CD4-positive, alpha-beta T cell (primary cell): ENCODE measurements at regions not wholly inside any gene's neighbourhood (a gene's known extent, or its start where the extent isn't known, plus 50 kb on each side); places are given as distances from the start of the nearest gene placed in this dataset.

Source experiments
- ATAC-seq: fragments of 200-7000 bp; cut with Tn5 transposase; one replicate; pipeline ENCODE4 v1.10.0; 2022; ENCODE audit warnings: mild to moderate bottlenecking; ENCODE audit not compliant: poor library complexity
- CTCF ChIA-PET: fragments of 350-600 bp; sonication (Branson Sonifier 250); formaldehyde crosslinking; loops from one replicate; lab custom pipeline; 2021; ENCODE audit warnings: antibody characterized with exemption, inconsistent platforms; lab: Charles Lee
- POLR2A ChIA-PET: fragments of 350-600 bp; sonication (Branson Sonifier 250); formaldehyde crosslinking; loops from one replicate; lab custom pipeline; 2021; ENCODE audit warnings: antibody characterized with exemption, inconsistent platforms; lab: Charles Lee
- DNase-seq, 14 experiments: peaks; one replicate each; pipeline ENCODE4 v3.0.0-alpha.2; 2013 to 2020; ENCODE audit warnings: mixed read lengths in 2 of 14
- H3K27ac ChIP-seq, 2 donors: one replicate each; pipeline versions ENCODE4 v1.5.1 to v1.7.0; 2013; ENCODE audit warnings: low read length in 2 of 2, low read depth in 1 of 2, mild to moderate bottlenecking in 1 of 2
- H3K27me3 ChIP-seq, 2 experiments: 1 replicate in 1 of 2; 2 replicates in 1 of 2; pipeline versions ENCODE4 v1.6.1 to v1.7.0; 2013; ENCODE audit warnings: low read length in 2 of 2, control low read depth in 1 of 2, mild to moderate bottlenecking in 1 of 2, moderate library complexity in 1 of 2; ENCODE audit not compliant: insufficient read depth in 2 of 2, control insufficient read depth in 1 of 2
- H3K36me3 ChIP-seq: one replicate; pipeline ENCODE4 v1.6.1; 2013; ENCODE audit warnings: low read length, control low read depth; ENCODE audit not compliant: insufficient read depth
- H3K4me1 ChIP-seq: one replicate; pipeline ENCODE4 v1.6.1; 2013; ENCODE audit warnings: low read length, control low read depth; ENCODE audit not compliant: insufficient read depth
- H3K4me3 ChIP-seq: one replicate; pipeline ENCODE4 v1.5.1; 2013; ENCODE audit warnings: mild to moderate bottlenecking, low read length, moderate library complexity
- H3K9me3 ChIP-seq, 2 experiments: 1 replicate in 1 of 2; 2 replicates in 1 of 2; pipeline versions ENCODE4 v1.6.1 to v1.7.0; 2013; ENCODE audit warnings: low read length in 2 of 2, mild to moderate bottlenecking in 2 of 2, control low read depth in 1 of 2, moderate library complexity in 1 of 2; ENCODE audit not compliant: control insufficient read depth in 1 of 2, insufficient read depth in 1 of 2
- H3K27ac Mint-ChIP-seq: one replicate; pipeline ENCODE4 v1.8.0; 2020; ENCODE audit warnings: mixed read lengths
- H3K27me3 Mint-ChIP-seq: one replicate; pipeline ENCODE4 v1.8.0; 2021; ENCODE audit warnings: mixed read lengths
- H3K36me3 Mint-ChIP-seq: one replicate; pipeline ENCODE4 v1.8.0; 2021; ENCODE audit warnings: low read depth, mixed read lengths
- H3K4me1 Mint-ChIP-seq: one replicate; pipeline ENCODE4 v1.8.0; 2021; ENCODE audit warnings: low read depth, mixed read lengths
- H3K4me3 Mint-ChIP-seq: one replicate; pipeline ENCODE4 v1.8.0; 2020; ENCODE audit warnings: mild to moderate bottlenecking, mixed read lengths
- H3K9me3 Mint-ChIP-seq: one replicate; pipeline ENCODE4 v1.8.0; 2020; ENCODE audit warnings: mixed read lengths
- CTCF ChIP-seq: fragments of 200-600 bp; IDR thresholded peaks from one replicate; pipeline ENCODE4 v1.8.0; 2022; ENCODE audit warnings: antibody characterized with exemption, mild to moderate bottlenecking
- intact Hi-C, 2 experiments: fragments of 100-400 bp; cut with DNase I in 1 of 2; cut with micrococcal nuclease in 1 of 2; formaldehyde crosslinking; loops; one replicate each; pipeline versions ENCODE4 v1.15.1 to v1.9.0; 2023 to 2025; cut with DNase I, micrococcal nuclease

GRCh38 chr2:38147333-38148121 is 71.6 kb upstream of the CYP1B1 start:
- no peaks in the 10 kb centered on the region for H3K4me1 ChIP-seq

GRCh38 chr2:38146907-38147307 is 71.0 kb upstream of the CYP1B1 start:
- CTCF ChIA-PET = no interaction called here
- Mint-ChIP-seq H3K27me3 (no peaks in the 10 kb centered on the region), H3K27ac (no peak overlapping the region), H3K36me3 (no peaks in the 10 kb centered on the region), H3K4me1 (no peaks in the 10 kb centered on the region), H3K4me3 (no peak overlapping the region), H3K9me3 (no peaks in the 10 kb centered on the region)
- no peaks in the 10 kb centered on the region for H3K9me3 ChIP-seq
- no peaks in the 10 kb centered on the region for H3K4me1 ChIP-seq
- H3K27me3 ChIP-seq = no peaks in the 10 kb centered on the region
- no peak overlapping the region for H3K4me3 ChIP-seq
- no peaks in the 10 kb centered on the region for H3K36me3 ChIP-seq
- no peak overlapping the region for H3K27ac ChIP-seq
- ATAC-seq (no peak), DNase-seq (peak in 2 of 14 experiments; percentile 44 to 59)
- intact Hi-C loops = no loop called here
- no peak for TF ChIP-seq CTCF
- POLR2A ChIA-PET = interaction anchor here (1.0 kb wide), 1 partner anchor 10 kb away, joined by 4 read pairs; no protein-coding TSS in a partner anchor

More at GRCh38 chr2:38147333-38148121, 71.6 kb upstream of the CYP1B1 start:
- no peak for ATAC-seq
- no peak for DNase-seq
- no peak overlapping the region for H3K27ac ChIP-seq
- no peaks in the 10 kb centered on the region for H3K36me3 Mint-ChIP-seq
- ChIA-PET POLR2A (interaction anchor here (0.6 to 1.0 kb wide), 2 partner anchors 10 to 34 kb away, joined by 3 to 4 read pairs; no protein-coding TSS in a partner anchor), CTCF (no interaction called here)
- H3K9me3 ChIP-seq = no peaks in the 10 kb centered on the region
- no peaks in the 10 kb centered on the region for H3K27me3 ChIP-seq
- intact Hi-C loops = no loop called here
- no peaks in the 10 kb centered on the region for H3K27me3 Mint-ChIP-seq
- no peak for TF ChIP-seq CTCF
- H3K27ac Mint-ChIP-seq = no peak overlapping the region
- no peaks in the 10 kb centered on the region for H3K36me3 ChIP-seq
- H3K4me1 Mint-ChIP-seq = no peaks in the 10 kb centered on the region
- H3K4me3 Mint-ChIP-seq = no peak overlapping the region
- H3K4me3 ChIP-seq = no peak overlapping the region
- H3K9me3 Mint-ChIP-seq = no peaks in the 10 kb centered on the region

- no peak for ATAC-seq
- Histone ChIP-seq H3K9me3 (no peaks in the 10 kb centered on the region), H3K36me3 (no peaks in the 10 kb centered on the region), H3K4me1 (no peaks in the 10 kb centered on the region), H3K4me3 (no peak overlapping the region), H3K27me3 (no peaks in the 10 kb centered on the region), H3K27ac (no peak overlapping the region)
- Mint-ChIP-seq H3K36me3 (no peaks in the 10 kb centered on the region), H3K4me3 (no peak overlapping the region), H3K27ac (no peak overlapping the region), H3K4me1 (no peaks in the 10 kb centered on the region), H3K9me3 (no peaks in the 10 kb centered on the region), H3K27me3 (no peaks in the 10 kb centered on the region)
- ChIA-PET CTCF (no interaction called here), POLR2A (interaction anchor here (1.0 kb wide), 1 partner anchor 11 kb away, joined by 4 read pairs; no protein-coding TSS in a partner anchor)
- peak in 2 of 14 experiments; percentile 34 to 55 for DNase-seq
- intact Hi-C loops = no loop called here
- TF ChIP-seq CTCF = no peak
These were observed 70.4 kb upstream of the CYP1B1 start for GRCh38 chr2:38146275-38146906.
